ENCODE measurements at regions not wholly inside any gene's neighbourhood (a gene's known extent, or its start where the extent isn't known, plus 50 kb on each side); places are given as distances from the start of the nearest gene placed in this dataset.

DNA sequence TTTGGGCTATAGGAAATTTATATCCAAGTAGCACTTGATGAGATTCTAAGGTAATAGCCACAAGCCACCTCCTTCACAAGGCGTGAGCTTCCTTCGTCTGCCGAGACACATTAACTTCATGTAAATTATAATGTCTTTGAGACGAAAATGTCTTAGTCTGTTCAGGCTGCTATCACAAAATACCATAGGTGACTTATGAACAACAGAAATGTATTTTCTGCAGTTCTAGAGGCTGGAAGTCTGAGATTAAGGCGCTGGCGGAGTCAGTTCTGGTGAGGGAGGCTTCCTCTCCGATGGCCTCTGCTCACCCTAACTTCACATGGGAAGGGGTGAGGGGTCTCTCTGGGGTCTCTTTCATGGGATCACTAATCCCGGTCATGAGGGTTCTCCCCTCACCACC lies 133.0 kb downstream of the ETS2 start:
- ATAC-seq, result no peak
- TF ChIP-seq OSR1 (CRISPR knock-in tag; IDR thresholded peaks at IDR 0.05), result no peak
- no peak for TF ChIP-seq SNAI2 (CRISPR knock-in tag; IDR thresholded peaks at IDR 0.05)
- no peak for TF ChIP-seq ZFP3 (CRISPR knock-in tag; IDR thresholded peaks at IDR 0.05)
- no peak for TF ChIP-seq ZNF8 (CRISPR knock-in tag; IDR thresholded peaks at IDR 0.05)
- TF ChIP-seq ZC3H10 (CRISPR knock-in tag; IDR thresholded peaks at IDR 0.05), result no peak
- no peak for TF ChIP-seq ISL1 (CRISPR knock-in tag; IDR thresholded peaks at IDR 0.05)

DNA sequence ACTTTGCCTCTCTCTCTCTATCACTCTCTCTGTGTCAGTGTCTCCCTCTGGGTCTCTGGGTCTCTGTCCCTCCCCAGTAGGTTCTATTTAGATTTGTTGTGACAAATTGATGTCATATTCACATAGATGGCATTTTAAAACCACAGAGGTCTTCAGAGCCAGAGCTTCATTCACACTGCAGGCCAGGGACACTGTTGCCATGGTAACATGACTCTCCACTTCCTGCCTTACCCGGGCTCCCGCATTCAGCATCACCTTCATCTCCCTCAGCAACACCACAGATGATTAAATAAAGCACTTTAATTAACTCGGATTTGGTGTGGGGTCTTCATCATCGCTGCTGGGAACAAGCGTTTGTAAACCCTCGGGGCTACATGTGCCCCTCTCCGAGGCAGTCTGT lies 132.6 kb downstream of the ETS2 start:
- TF ChIP-seq ZFP3 (CRISPR knock-in tag; IDR thresholded peaks at IDR 0.05) (no peak), GLIS3 (CRISPR knock-in tag; IDR thresholded peaks at IDR 0.05) (no peak), ZNF8 (CRISPR knock-in tag; IDR thresholded peaks at IDR 0.05) (no peak), ZNF70 (CRISPR knock-in tag; IDR thresholded peaks at IDR 0.05) (no peak), ZFP30 (CRISPR knock-in tag; IDR thresholded peaks at IDR 0.05) (no peak)
- ATAC-seq, result peak; percentile 72; the same call in 2 of the 3 replicates

DNA sequence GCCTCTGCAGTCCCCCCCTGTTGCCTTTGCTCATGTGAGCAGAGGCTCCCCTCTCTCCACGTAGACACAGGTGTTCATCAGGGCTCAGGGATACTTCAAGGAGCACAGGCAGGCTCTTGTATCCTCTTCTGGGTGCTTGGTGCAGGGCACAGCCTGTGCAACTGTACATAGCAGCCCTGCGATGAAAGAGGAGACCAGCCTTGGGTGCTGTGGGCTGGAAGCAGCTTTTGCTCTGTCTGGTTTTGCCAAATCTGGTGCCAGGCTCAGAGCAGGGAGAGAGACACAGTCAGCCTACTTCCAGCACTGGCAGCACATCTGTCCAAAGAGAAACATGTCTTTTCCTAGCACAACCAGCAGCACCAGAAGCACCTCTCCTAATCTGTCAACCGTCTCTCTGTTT lies 132.1 kb downstream of the ETS2 start:
- TF ChIP-seq ZNF8 (CRISPR knock-in tag; IDR thresholded peaks at IDR 0.05) (no peak), RARB (CRISPR knock-in tag; IDR thresholded peaks at IDR 0.05) (no peak), BACH2 (CRISPR knock-in tag; IDR thresholded peaks at IDR 0.05; ENCODE audit: borderline replicate concordance) (no peak), ZC3H10 (CRISPR knock-in tag; IDR thresholded peaks at IDR 0.05) (no peak), ARNTL (CRISPR knock-in tag; IDR thresholded peaks at IDR 0.05; ENCODE audit: borderline replicate concordance, low read depth) (no peak), TOX (CRISPR knock-in tag; IDR thresholded peaks at IDR 0.05; ENCODE audit: borderline replicate concordance) (no peak), ISL1 (CRISPR knock-in tag; IDR thresholded peaks at IDR 0.05) (no peak), TCF4 (CRISPR knock-in tag; IDR thresholded peaks at IDR 0.05; ENCODE audit: borderline replicate concordance) (no peak), ZFP30 (CRISPR knock-in tag; IDR thresholded peaks at IDR 0.05) (no peak), ZFP3 (CRISPR knock-in tag; IDR thresholded peaks at IDR 0.05) (no peak), SNAI2 (CRISPR knock-in tag; IDR thresholded peaks at IDR 0.05) (no peak), ESRRG (CRISPR knock-in tag; IDR thresholded peaks at IDR 0.05) (no peak), CSDC2 (CRISPR knock-in tag; IDR thresholded peaks at IDR 0.05) (no peak)
- TF ChIP-seq, protein P1, sequence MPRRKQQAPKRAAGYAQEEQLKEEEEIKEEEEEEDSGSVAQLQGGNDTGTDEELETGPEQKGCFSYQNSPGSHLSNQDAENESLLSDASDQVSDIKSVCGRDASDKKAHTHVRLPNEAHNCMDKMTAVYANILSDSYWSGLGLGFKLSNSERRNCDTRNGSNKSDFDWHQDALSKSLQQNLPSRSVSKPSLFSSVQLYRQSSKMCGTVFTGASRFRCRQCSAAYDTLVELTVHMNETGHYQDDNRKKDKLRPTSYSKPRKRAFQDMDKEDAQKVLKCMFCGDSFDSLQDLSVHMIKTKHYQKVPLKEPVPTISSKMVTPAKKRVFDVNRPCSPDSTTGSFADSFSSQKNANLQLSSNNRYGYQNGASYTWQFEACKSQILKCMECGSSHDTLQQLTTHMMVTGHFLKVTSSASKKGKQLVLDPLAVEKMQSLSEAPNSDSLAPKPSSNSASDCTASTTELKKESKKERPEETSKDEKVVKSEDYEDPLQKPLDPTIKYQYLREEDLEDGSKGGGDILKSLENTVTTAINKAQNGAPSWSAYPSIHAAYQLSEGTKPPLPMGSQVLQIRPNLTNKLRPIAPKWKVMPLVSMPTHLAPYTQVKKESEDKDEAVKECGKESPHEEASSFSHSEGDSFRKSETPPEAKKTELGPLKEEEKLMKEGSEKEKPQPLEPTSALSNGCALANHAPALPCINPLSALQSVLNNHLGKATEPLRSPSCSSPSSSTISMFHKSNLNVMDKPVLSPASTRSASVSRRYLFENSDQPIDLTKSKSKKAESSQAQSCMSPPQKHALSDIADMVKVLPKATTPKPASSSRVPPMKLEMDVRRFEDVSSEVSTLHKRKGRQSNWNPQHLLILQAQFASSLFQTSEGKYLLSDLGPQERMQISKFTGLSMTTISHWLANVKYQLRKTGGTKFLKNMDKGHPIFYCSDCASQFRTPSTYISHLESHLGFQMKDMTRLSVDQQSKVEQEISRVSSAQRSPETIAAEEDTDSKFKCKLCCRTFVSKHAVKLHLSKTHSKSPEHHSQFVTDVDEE (CRISPR knock-in tag; IDR thresholded peaks at IDR 0.05), result no peak
- TF ChIP-seq, protein P2, sequence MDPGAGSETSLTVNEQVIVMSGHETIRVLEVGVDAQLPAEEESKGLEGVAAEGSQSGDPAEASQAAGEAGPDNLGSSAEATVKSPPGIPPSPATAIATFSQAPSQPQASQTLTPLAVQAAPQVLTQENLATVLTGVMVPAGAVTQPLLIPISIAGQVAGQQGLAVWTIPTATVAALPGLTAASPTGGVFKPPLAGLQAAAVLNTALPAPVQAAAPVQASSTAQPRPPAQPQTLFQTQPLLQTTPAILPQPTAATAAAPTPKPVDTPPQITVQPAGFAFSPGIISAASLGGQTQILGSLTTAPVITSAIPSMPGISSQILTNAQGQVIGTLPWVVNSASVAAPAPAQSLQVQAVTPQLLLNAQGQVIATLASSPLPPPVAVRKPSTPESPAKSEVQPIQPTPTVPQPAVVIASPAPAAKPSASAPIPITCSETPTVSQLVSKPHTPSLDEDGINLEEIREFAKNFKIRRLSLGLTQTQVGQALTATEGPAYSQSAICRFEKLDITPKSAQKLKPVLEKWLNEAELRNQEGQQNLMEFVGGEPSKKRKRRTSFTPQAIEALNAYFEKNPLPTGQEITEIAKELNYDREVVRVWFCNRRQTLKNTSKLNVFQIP (CRISPR knock-in tag; IDR thresholded peaks at IDR 0.05; ENCODE audit: borderline replicate concordance, low read depth), result no peak
- TF ChIP-seq, protein P3, sequence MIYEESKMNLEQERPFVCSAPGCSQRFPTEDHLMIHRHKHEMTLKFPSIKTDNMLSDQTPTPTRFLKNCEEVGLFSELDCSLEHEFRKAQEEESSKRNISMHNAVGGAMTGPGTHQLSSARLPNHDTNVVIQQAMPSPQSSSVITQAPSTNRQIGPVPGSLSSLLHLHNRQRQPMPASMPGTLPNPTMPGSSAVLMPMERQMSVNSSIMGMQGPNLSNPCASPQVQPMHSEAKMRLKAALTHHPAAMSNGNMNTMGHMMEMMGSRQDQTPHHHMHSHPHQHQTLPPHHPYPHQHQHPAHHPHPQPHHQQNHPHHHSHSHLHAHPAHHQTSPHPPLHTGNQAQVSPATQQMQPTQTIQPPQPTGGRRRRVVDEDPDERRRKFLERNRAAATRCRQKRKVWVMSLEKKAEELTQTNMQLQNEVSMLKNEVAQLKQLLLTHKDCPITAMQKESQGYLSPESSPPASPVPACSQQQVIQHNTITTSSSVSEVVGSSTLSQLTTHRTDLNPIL (CRISPR knock-in tag; IDR thresholded peaks at IDR 0.05; ENCODE audit: low read depth), result no peak
- TF ChIP-seq, protein P4, sequence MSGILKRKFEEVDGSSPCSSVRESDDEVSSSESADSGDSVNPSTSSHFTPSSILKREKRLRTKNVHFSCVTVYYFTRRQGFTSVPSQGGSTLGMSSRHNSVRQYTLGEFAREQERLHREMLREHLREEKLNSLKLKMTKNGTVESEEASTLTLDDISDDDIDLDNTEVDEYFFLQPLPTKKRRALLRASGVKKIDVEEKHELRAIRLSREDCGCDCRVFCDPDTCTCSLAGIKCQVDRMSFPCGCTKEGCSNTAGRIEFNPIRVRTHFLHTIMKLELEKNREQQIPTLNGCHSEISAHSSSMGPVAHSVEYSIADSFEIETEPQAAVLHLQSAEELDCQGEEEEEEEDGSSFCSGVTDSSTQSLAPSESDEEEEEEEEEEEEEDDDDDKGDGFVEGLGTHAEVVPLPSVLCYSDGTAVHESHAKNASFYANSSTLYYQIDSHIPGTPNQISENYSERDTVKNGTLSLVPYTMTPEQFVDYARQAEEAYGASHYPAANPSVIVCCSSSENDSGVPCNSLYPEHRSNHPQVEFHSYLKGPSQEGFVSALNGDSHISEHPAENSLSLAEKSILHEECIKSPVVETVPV (CRISPR knock-in tag; IDR thresholded peaks at IDR 0.05), result no peak
- TF ChIP-seq, protein P5, sequence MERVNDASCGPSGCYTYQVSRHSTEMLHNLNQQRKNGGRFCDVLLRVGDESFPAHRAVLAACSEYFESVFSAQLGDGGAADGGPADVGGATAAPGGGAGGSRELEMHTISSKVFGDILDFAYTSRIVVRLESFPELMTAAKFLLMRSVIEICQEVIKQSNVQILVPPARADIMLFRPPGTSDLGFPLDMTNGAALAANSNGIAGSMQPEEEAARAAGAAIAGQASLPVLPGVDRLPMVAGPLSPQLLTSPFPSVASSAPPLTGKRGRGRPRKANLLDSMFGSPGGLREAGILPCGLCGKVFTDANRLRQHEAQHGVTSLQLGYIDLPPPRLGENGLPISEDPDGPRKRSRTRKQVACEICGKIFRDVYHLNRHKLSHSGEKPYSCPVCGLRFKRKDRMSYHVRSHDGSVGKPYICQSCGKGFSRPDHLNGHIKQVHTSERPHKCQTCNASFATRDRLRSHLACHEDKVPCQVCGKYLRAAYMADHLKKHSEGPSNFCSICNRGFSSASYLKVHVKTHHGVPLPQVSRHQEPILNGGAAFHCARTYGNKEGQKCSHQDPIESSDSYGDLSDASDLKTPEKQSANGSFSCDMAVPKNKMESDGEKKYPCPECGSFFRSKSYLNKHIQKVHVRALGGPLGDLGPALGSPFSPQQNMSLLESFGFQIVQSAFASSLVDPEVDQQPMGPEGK (CRISPR knock-in tag; IDR thresholded peaks at IDR 0.05; ENCODE audit: borderline replicate concordance), result no peak
- peak; percentile 46 for ATAC-seq
